NCI-H146 (cell line): ENCODE measurements at regions not wholly inside any gene's neighbourhood (a gene's known extent, or its start where the extent isn't known, plus 50 kb on each side); places are given as distances from the start of the nearest gene placed in this dataset.

ENCODE experiments used
- DNase-seq: peaks from one replicate; lab custom pipeline; 2025; lab: John Stamatoyannopoulos, UW

DNA sequence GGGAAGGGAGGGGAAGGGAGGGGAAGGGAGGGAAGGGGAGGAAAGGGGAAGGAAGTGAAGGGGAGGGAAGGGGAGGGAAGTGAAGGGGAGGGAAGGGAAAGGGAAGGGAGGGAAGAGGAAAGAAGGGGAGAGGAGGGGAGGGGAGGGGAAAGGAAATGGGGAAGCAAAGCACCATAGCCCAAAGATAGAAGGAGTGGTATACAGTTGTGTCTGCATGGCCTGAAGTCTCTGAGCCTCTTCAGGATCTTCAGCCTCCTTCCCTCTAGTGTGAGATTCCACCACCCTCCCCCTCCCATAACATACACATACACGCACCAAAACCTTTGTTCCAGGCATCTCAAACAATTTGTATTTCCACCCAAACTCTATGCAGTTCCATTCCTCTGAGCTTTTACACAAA is 96.2 kb upstream of the SERP2 start:
- DNase-seq = no peak

GRCh38 chr13:44278166-44278565 is 95.5 kb upstream of the SERP2 start:
- no peak for DNase-seq

GRCh38 chr13:44280456-44280855 is 93.2 kb upstream of the SERP2 start:
- DNase-seq = no peak

DNA sequence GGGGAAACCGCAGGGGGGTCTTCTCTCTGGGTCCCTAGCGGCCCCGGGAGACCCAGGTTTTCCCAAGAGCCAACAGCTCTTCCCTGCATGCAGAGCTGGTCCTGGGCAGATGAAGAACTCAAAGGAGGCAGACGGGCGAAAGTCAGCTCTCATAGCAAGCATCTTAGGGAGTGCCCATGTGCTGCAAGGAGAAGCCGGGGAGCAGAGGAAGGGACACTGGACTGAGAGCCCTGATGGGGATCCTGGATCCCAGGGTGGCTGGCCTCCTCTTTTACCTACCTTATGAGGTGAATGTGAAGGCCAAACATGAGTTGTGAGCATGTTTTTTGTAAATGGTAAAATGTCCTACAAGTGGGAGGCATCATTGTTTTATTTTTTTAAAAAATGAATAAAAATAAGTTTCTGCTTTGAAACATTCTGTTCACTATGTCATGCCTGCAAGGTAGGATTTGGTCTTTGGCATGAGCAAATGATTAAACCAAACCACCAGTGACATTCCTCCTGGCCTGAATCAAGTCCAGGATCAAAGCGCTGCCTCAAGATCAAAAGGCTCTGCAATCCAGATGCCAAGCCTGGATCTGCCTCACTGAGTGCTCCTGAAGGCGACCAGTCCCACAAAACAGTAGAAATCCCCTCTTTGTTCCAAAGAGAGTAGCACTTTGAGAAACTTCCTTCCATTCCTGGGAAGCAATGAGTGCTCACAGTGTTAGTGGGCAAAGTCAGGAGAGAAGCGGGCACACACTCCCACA is 92.2 kb upstream of the SERP2 start:
- no peak for DNase-seq

GRCh38 chr13:44283600-44283999 is 90.0 kb upstream of the SERP2 start:
- no peak for DNase-seq

GRCh38 chr13:44287958-44288357 is 85.7 kb upstream of the SERP2 start:
- no peak for DNase-seq

- no peak for DNase-seq
Observed at GRCh38 chr13:44292545-44292944, 81.1 kb upstream of the SERP2 start.

GRCh38 chr13:44293374-44293773 is 80.2 kb upstream of the SERP2 start:
- DNase-seq = no peak

- DNase-seq = no peak
Observed at GRCh38 chr13:44293908-44294735, 79.5 kb upstream of the SERP2 start.

- DNase-seq = no peak
Observed at GRCh38 chr13:44294876-44295275, 78.7 kb upstream of the SERP2 start.

- DNase-seq = no peak
Observed at GRCh38 chr13:44296856-44297255, 76.8 kb upstream of the SERP2 start.

- no peak for DNase-seq
Observed at GRCh38 chr13:44298314-44298713, 75.3 kb upstream of the SERP2 start.

- DNase-seq = no peak
Observed at GRCh38 chr13:44299152-44299943, 74.3 kb upstream of the SERP2 start.

DNA sequence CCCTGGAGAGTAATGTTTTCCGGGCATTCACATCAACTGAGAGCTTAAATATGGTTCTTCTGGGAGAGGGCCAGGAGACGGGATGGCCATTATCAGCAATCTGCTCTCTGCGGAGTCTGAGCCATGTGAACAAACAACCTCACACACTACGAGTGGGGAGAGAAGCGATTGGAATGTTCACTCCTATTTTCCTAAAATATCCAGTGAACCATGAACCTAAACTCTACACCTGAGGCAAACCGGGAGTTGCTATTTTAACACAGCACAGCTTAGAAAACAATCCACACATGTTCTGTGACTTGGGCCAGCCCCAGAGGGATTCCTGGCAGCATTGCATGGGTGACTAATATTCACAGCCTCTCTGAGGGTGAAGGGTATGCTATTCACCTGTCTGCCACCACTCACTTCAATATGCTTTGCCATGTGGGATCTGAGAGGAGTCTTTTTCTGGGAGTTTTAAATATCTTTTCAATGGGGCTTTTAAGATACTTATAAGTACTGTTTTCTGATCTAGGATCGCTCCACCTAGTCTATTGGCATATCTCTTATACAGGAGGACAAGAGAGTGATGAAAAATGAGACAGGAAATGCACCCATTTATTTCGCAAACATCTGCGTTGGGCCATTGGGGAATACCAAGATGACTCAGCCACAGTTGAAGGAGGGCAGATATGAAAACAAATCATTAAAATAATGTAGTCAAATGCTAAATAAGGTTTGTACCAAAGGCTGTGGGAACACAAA is 72.6 kb upstream of the SERP2 start:
- no peak for DNase-seq

DNA sequence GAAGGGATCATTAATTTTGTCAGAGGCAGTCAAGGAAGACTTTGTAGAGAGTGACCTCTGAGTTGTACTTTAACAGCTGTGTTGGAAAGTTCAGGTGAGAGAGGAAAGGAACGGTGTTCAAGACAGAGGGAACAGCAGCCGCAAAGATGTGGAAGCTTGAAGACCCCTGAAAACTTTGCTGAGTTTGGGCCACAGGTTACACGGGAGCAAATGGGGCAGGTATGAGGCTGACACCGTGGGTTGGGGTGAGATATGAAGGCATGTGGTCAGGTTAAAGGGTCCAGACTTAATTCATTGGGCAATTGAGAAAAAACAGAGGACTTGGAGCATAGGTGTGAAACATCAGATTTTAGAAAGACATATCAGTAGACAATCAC is 72.0 kb upstream of the SERP2 start:
- no peak for DNase-seq

- DNase-seq = no peak
Observed at GRCh38 chr13:44302233-44302632, 71.4 kb upstream of the SERP2 start.

- no peak for DNase-seq
Observed at GRCh38 chr13:44302940-44303575, 70.6 kb upstream of the SERP2 start.

DNA sequence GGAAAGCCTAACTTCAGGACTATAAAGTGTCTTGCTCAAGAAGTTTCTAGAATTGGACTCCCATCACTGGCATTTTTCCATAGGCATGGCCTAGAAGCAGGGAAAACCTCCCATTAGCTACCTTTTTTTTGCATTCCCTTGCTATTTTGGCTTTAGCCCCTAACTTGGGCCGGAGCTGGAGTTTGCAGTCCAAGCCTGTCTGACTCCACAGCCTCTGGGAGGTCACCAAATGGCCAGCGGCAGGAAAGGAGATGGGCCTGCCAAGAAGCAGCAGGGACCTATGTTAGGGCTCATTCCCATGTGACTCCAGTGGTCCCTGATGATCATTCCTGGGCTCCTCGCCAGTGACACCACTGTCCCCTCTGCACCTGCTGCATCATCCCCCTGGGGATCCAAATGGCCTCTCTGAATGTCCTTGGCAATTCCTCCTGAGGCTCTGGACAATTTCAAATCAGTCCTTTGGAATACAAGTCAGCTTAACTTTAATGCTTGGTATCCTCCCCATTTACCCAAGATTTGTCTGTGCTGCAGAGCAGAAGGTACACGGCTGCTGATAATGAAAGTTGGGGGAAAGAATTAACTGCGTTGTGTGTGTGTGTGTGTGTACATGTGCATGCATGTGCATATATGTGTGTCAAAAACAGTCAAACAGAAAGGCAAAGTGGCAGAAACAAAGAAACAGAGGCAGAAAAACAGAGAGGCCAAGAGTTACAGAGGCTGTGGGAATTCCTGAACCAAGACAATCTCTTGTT is 69.8 kb upstream of the SERP2 start:
- DNase-seq = peak; percentile 16

DNA sequence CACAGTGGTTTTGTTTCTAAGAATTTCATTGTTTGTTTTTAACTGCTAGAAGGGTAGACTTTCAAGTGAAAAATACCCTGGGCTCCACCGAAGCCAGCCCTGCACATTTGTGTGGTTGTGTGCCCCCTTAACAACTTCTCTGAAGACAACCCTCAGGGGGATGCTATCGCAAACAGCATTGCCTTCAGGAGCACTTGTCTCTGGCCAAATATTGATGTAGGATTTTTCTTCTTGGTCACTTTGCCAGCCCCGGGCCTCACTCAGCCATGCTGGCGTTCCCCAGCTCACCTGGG is 69.2 kb upstream of the SERP2 start:
- no peak for DNase-seq

DNA sequence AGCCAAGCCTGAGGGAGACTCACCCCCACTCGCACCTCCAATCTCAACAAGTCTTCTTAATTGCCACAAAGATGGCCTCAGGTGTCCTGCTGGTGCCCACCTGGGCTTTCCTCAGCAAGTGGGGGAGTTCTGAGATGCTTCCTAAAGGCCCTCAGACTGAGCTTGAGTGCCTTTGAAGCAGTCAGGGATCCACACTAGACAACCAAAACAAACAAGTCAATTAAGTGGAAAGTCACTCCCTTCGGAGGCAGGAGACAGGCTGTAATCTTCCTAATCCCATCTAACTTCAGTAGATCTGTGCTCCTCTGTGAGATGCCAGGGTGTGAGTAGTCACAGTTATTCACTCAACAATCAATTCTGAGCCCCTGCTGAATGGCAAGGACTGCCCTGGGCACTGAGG is 68.3 kb upstream of the SERP2 start:
- DNase-seq = peak; percentile 46

- peak; percentile 96 for DNase-seq
Observed at GRCh38 chr13:44305917-44306370, 67.7 kb upstream of the SERP2 start.
